ENCODE measurements at regions not wholly inside any gene's neighbourhood (a gene's known extent, or its start where the extent isn't known, plus 50 kb on each side); places are given as distances from the start of the nearest gene placed in this dataset.
"Not testable (repeated sequence)": the region's sequence is repeated elsewhere in the genome, so short reads cannot be mapped to it uniquely, and the experiment has no call there.

DNA sequence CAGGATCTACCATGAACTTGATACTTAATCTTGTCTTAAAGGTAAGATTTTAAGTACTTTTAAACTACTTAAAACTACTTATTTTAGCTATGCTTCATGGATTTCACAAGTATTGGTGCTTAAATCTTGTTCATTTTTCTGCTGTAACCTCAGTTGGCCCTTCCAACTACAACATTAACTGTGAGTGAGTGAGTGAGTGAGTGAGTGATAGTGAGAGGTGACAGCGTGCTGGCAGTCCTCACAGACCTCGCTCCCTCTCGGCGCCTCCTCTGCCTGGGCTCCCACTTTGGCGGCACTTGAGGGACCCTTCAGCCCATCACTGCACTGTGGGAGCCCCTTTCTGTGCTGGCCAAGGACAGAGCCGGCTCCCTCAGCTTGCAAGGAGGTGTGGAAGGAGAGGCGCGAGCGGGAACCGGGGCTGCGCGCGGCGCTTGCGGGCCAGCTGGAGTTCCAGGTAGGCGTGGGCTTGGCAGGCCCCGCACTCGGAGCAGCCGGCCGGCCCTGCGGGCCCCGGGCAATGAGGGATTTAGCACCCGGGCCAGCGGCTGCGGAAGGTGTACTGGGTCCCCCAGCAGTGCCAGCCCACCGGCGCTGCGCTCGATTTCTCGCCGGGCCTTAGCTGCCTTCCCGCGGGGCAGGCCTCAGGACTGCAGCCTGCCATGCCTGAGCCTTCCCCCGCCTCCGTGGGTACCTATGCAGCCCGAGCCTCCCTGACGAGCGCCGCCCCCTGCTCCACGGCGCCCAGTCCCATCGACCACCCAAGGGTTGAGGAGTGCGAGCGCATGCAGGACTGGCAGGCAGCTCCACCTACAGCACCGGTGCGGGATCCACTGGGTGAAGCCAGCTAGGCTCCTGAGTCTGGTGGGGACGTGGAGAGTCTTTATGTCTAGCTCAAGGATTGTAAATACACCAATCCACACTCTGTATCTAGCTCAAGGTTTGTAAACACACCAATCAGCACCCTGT, 1558.6 kb upstream of the SEL1L start:
- DNase-seq (ENCODE audit: low read depth): not testable (repeated sequence)

- DNase-seq (ENCODE audit: low read depth): no peak
Measured at GRCh38 chr14:83096092-83096491, 1562.4 kb upstream of the SEL1L start.

DNA sequence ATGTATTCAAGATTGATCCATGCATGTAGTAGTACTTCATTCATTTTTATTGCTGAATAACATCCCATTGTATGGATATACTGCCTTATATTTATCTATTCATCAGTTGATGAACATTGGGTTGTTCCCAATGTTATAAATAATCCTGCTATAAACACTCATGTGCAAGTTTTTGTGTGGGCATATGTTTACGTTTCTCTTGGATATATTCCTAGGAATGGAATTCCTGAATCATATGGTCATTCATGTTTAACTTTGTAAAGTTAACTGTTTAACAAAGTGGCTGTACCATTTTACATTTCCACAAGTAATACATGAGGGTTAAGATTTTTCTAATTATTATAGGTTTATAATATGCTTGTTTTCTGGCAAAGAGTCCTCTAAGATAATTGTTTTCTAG, 1568.2 kb upstream of the SEL1L start:
- DNase-seq (ENCODE audit: low read depth): no peak

DNA sequence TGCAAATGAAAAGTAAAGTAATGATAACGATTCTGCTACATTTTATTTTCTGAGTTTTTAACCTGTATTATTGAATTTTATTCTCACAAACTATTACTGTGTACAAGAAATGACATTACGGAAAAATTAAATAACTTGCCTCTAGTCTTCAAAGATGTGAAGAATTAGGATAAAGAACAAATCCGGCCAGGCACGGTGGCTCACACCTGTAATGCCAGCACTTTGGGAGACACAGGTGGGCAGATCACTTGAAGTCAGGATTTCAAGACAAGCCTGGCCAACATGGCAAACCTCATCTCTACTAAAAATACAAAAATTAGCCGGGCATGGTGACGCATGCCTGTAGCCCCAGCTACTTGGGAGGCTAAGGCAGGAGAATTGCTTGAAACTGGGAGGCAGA, 1584.4 kb upstream of the SEL1L start:
- DNase-seq (ENCODE audit: low read depth): no peak

DNA sequence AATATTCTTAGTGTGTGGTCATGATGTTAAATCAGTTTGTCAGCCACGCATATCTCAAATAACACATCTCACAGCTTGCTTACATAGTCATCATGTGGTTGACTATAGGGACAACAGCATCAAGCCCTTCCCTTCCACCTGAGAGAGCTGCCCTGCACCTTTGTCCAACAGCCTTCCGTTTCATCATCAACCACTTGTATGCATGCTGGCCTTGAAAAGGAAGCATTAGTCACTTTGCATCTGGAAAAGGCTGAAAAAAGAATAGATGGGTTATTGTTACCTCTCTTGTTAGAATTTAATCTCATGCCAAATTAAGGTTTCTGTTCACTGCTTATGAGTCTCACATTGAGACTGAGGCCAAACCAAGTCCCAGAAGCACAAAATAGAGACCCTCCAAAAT, 1586.5 kb upstream of the SEL1L start:
- DNase-seq (ENCODE audit: low read depth): no peak

- no peak for DNase-seq (ENCODE audit: low read depth)
Measured at GRCh38 chr14:83126076-83126475, 1592.4 kb upstream of the SEL1L start.

DNA sequence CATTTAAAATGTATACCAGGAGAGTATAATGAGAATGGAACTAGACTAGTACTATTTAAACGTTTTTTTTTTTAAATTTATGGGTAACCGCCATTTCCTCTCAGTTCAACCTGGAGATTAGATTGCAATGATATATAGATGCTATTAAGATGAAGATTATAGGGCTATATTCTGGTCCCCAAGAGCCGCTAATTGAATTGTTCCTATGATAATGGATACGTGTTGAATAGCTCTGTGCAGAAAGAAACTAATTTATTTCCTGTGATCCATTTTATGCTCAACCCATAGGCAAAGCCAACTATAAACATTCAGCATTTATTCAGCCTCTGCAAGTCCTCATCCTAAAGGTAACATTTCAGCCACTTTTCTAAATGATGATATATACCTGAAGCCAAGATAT, 1595.1 kb upstream of the SEL1L start:
- no peak for DNase-seq (ENCODE audit: low read depth)

- DNase-seq (ENCODE audit: low read depth): no peak
Measured at GRCh38 chr14:83129496-83129895, 1595.8 kb upstream of the SEL1L start.

DNA sequence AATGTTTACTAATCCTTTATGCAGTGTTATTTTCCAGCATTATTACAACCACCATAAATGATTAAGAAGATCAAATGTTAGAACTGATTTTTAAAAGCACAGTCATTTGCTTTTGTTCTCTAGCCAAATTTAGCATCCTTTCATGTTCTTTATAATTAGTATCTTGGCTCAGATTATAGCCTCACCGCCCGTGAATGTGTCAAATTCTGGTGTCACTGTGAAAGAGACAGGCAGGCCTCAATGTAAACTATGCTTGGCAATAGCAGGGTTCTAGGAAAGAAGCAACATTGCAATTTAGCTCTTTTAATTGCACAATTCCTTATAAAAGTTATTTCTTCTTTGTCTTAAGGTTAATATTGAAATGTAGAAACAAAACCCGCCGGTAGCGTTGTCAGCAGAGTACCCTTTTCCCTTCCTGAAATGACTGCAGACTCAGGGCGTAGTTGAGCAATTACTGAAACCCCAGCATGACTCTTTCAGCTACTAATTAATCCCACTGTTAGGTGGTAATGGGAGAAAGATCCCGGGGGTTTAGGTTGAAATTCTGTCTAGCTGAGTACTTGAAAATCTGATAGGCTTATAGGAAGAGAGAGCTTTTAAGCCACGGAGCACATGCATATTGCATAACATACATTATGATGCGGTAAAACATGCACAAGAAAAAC, 1600.5 kb upstream of the SEL1L start:
- DNase-seq (ENCODE audit: low read depth): no peak

DNA sequence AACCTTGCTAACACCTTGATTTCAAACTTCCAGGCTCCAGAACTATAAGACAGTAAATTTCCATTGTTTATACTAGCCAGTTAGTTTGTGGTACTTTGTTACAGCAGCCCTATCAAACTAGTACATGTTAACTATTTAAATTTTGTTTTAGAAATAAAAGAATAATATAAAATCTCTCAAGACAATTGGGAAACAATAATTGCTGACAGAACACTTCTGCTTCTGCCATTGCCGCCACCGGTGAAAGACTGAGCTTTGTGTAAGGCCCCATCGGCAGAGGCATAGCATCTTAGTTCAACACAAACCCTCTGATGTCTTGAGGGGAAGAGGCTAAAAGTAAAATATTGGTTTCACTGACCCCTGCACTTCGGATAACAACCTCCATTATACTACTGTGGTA, 1607.1 kb upstream of the SEL1L start:
- DNase-seq (ENCODE audit: low read depth): no peak

- no peak for DNase-seq (ENCODE audit: low read depth)
Measured at GRCh38 chr14:83147006-83147405, 1613.4 kb upstream of the SEL1L start.

GRCh38 chr14:83151571-83151970, 1617.9 kb upstream of the SEL1L start:
- DNase-seq (ENCODE audit: low read depth): no peak

DNA sequence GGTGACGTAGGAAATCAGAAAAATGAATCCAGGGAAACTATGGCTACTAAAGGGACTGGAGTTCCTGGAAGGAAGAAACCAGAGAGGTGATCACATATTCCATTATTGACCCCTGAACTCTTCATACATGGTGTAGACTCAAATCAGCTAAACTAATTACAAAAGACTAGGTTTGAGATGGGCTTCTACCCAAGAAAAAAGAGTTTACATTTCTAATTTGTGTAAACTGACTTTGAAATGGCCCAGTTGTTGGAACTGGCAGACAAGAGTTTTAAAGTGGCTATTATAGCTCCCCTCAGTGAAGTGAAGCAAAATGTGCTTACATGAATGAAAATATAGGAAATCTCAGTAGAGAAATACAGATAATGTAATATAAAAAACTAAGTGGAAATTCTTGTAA, 1619.4 kb upstream of the SEL1L start:
- no peak for DNase-seq (ENCODE audit: low read depth)

- no peak for DNase-seq (ENCODE audit: low read depth)
Measured at GRCh38 chr14:83162361-83162929, 1628.8 kb upstream of the SEL1L start.

GRCh38 chr14:83163016-83163415, 1629.4 kb upstream of the SEL1L start:
- no peak for DNase-seq (ENCODE audit: low read depth)

DNA sequence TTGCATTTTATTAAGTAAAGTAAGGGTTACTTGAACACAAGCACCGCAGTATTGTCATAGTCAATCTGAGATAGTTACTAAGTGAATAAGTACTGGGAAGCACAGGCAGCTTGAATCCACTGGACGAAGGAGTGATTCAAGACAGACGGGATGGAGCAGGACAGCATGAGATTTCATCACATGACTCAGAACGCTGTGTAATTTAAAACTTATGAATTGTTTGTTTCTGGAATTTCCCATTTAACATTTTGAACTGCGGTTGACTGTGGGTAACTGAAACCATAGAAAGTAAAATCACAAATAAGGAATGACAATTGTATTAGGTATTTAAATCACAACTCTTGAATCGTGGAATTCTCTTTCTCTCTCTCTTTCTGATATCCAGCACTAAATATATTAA, 1630.4 kb upstream of the SEL1L start:
- DNase-seq (ENCODE audit: low read depth): no peak

- DNase-seq (ENCODE audit: low read depth): no peak
Measured at GRCh38 chr14:83164591-83164990, 1630.9 kb upstream of the SEL1L start.

DNA sequence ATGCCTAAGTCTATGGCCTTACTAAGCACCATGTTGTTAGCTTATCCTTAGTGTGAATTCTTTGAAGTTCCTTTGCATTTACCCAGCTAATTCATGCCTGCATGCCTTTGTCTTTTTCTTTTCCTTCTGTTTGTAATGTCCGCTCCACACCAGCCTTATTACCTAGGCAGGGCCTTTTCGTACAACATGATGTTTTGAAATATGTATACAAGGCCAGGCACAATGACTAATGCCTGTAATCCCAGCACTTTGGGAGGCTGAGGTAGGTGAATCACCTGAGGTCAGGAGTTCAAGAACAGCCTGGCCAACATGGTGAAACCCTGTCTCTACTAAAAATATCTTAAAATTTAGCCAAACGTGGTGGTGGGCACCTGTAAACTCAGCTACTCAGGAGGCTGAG, 1636.5 kb upstream of the SEL1L start:
- DNase-seq (ENCODE audit: low read depth): no peak

DNA sequence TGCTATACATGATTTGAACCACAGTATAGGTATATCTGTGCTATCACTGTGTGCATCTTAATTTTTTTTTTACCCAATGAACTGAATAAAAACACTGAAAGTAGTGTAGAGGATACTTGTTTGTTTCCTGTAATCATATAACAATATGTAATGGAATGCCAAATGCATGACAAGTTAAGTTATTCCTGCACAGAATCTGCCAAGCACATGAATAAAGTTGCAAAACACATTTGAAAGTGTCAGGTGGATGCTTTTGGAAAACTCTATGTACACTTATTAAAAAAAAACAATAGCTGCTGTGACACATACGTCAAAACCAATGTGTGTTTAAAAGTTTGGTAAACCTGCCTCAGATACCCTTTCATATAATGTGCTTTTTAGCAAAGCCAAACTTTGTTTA, 1638.1 kb upstream of the SEL1L start:
- DNase-seq (ENCODE audit: low read depth): no peak

GRCh38 chr14:83172363-83172762, 1638.7 kb upstream of the SEL1L start:
- no peak for DNase-seq (ENCODE audit: low read depth)

GRCh38 chr14:83173687-83174086, 1640.0 kb upstream of the SEL1L start:
- DNase-seq (ENCODE audit: low read depth): no peak

DNA sequence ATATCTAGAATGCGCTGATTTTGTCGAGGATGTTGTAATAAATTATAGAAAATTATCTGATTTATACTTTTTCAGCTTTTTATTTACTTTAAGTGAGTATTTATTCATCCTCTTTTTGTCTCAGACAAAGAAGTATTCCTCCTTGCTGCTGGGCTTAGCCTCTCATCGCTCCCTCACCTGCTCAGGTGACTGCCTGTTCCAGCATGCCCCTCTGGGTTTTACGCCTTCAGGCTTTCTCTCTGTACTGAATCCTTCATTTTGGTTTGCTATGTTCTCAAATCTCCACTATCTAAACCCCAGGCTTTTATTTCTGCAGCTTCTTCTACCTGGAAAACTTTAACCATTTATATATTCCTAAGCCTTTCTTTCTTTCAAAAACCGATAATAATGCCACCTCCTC, 1650.9 kb upstream of the SEL1L start:
- no peak for DNase-seq (ENCODE audit: low read depth)

GRCh38 chr14:83188311-83188710, 1654.7 kb upstream of the SEL1L start:
- DNase-seq (ENCODE audit: low read depth): not testable (repeated sequence)

Measured in Daoy (cell line).